ENCODE measurements at regions not wholly inside any gene's neighbourhood (a gene's known extent, or its start where the extent isn't known, plus 50 kb on each side); places are given as distances from the start of the nearest gene placed in this dataset.

DNA sequence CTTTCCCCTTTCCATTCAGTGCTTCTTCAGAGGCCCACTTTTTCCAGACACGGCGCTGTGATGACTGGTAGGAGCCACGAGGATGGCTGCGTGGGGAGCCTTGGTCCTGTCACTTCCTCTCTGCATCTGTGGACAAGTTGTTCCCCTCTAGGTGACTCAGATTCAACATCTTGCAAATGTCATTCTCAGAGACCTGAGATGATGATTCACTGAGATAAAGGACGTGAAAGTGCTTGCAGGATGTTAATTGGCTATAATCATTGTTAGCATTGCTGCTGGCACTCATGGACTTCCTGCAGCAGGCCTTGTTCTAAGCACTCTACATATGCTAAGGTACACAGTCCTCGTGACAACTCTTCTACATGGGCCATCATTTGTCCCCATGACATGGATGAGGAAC, 489.8 kb upstream of the ZMIZ1 start:
- ChIA-PET POLR2A (no interaction called here), CTCF (no interaction called here)
- no peak for DNase-seq (ENCODE audit: extremely low spot score)
- no peak for TF ChIP-seq FOXA1 (IDR thresholded peaks at IDR 0.05)

DNA sequence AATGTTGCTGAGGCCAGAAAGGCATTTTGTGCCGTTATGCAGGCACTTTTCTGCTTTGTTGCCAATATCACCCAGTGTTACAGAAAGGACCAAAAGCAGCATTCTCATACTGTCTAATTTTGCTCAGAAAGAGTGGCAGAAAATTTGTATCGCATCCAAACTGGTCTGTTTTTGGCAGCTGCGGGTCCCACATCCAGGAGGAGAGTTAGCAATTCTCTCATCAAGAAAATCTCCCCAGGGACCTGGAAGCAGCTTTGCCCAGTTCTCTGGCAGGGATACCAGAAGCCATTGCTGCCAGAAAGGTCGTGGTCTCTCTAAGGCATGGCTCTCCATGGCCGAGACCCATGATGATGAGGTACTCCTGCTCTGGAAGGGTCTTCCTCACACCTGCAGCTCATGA, 489.2 kb upstream of the ZMIZ1 start:
- ChIA-PET CTCF (no interaction called here), POLR2A (no interaction called here)
- no peak for DNase-seq (ENCODE audit: extremely low spot score)
- no peak for TF ChIP-seq SP1 (IDR thresholded peaks at IDR 0.05)
- TF ChIP-seq HDGF (IDR thresholded peaks at IDR 0.05; ENCODE audit: borderline replicate concordance) = no peak
- no peak for TF ChIP-seq ELF4 (IDR thresholded peaks at IDR 0.05)
- no peak for TF ChIP-seq LEF1 (IDR thresholded peaks at IDR 0.05; ENCODE audit: borderline replicate concordance)
- TF ChIP-seq L3MBTL2 (conservative IDR thresholded peaks at IDR 0.05) = no peak
- TF ChIP-seq ZNF384 (IDR thresholded peaks at IDR 0.05) = no peak
- TF ChIP-seq NFRKB (IDR thresholded peaks at IDR 0.05) = no peak
- TF ChIP-seq CTBP1 (IDR thresholded peaks at IDR 0.05; ENCODE audit: borderline replicate concordance) = no peak

- TF ChIP-seq ARNT (IDR thresholded peaks at IDR 0.05) (no peak), LEF1 (IDR thresholded peaks at IDR 0.05; ENCODE audit: borderline replicate concordance) (no peak), SUZ12 (IDR thresholded peaks at IDR 0.05) (no peak), NFRKB (IDR thresholded peaks at IDR 0.05) (no peak), ELF4 (IDR thresholded peaks at IDR 0.05) (no peak), PKNOX1 (IDR thresholded peaks at IDR 0.05) (no peak), FOXM1 (IDR thresholded peaks at IDR 0.05; ENCODE audit: borderline replicate concordance) (no peak), FOXA1 (IDR thresholded peaks at IDR 0.05) (no peak), ZNF384 (IDR thresholded peaks at IDR 0.05) (no peak), TARDBP (IDR thresholded peaks at IDR 0.05) (no peak), SP1 (IDR thresholded peaks at IDR 0.05) (no peak)
- CTCF ChIA-PET = no interaction called here
- POLR2A ChIA-PET = no interaction called here
- no peak for DNase-seq (ENCODE audit: extremely low spot score)
These were observed 488.8 kb upstream of the ZMIZ1 start for GRCh38 chr10:78579995-78580394.

GRCh38 chr10:78581133-78581694, 487.6 kb upstream of the ZMIZ1 start:
- TF ChIP-seq LEF1 (IDR thresholded peaks at IDR 0.05; ENCODE audit: borderline replicate concordance) (no peak), TARDBP (IDR thresholded peaks at IDR 0.05) (no peak), ZNF384 (IDR thresholded peaks at IDR 0.05) (no peak), ARNT (IDR thresholded peaks at IDR 0.05) (no peak), FOXM1 (IDR thresholded peaks at IDR 0.05; ENCODE audit: borderline replicate concordance) (no peak), NFRKB (IDR thresholded peaks at IDR 0.05) (no peak), HDGF (IDR thresholded peaks at IDR 0.05; ENCODE audit: borderline replicate concordance) (no peak), SUZ12 (IDR thresholded peaks at IDR 0.05) (no peak), SP1 (IDR thresholded peaks at IDR 0.05) (no peak), ELF4 (IDR thresholded peaks at IDR 0.05) (no peak), FOXA1 (IDR thresholded peaks at IDR 0.05) (no peak), CTBP1 (IDR thresholded peaks at IDR 0.05; ENCODE audit: borderline replicate concordance) (no peak), BHLHE40 (IDR thresholded peaks at IDR 0.05; ENCODE audit: borderline replicate concordance) (no peak)
- no peak for DNase-seq (ENCODE audit: extremely low spot score)
- ChIA-PET CTCF (no interaction called here), POLR2A (no interaction called here)

DNA sequence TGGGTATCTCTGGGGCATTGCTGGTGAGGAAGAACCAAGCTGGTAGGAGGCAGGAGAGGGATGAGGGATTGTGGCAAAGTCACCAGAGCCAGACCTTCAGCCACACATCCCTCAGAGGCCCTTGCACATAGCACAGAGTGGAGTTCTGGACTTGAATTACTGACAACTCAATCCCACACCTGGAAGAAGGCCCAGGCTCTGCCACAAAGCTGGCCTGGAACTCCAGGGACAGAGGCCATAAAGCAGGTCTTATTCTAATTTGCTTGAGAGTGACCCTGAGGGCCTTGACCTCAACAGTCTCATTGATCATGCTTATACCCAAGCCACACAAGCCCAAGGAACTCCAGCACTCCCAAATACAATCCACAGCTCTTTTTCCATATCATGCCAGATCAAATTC, 486.2 kb upstream of the ZMIZ1 start:
- ChIA-PET POLR2A (no interaction called here), CTCF (no interaction called here)
- TF ChIP-seq CTBP1 (IDR thresholded peaks at IDR 0.05; ENCODE audit: borderline replicate concordance) = no peak
- TF ChIP-seq NFRKB (IDR thresholded peaks at IDR 0.05) = no peak
- TF ChIP-seq FOXK2 (IDR thresholded peaks at IDR 0.05) = no peak
- DNase-seq (ENCODE audit: extremely low spot score) = no peak

DNA sequence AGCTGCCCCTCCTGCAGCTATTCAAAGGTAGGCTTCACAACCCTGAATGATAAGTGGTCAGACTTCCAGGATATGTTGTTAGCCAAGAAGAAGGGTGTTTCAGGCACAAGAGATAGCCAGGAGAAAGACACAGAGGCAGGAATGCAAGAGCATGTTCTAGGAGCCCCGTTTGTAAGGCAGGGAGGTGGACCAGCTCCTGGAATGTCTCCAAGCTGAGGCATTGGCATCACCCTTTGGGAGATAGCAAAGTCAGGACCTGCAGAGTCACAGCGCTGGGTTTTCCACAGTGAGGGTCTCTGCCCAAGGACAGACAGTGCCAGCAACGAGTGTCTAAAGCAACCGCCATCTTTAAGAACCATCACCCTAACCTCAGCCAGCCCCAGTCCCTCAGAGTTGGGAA, 484.5 kb upstream of the ZMIZ1 start:
- CTCF ChIA-PET = no interaction called here
- no peak for TF ChIP-seq FOXM1 (IDR thresholded peaks at IDR 0.05; ENCODE audit: borderline replicate concordance)
- no peak for TF ChIP-seq ELF4 (IDR thresholded peaks at IDR 0.05)
- no peak for TF ChIP-seq L3MBTL2 (conservative IDR thresholded peaks at IDR 0.05)
- no peak for TF ChIP-seq NFRKB (IDR thresholded peaks at IDR 0.05)
- no peak for TF ChIP-seq TARDBP (IDR thresholded peaks at IDR 0.05)
- TF ChIP-seq ARNT (IDR thresholded peaks at IDR 0.05) = no peak
- TF ChIP-seq HDGF (IDR thresholded peaks at IDR 0.05; ENCODE audit: borderline replicate concordance) = no peak
- no peak for TF ChIP-seq LEF1 (IDR thresholded peaks at IDR 0.05; ENCODE audit: borderline replicate concordance)
- no peak for TF ChIP-seq SP1 (IDR thresholded peaks at IDR 0.05)
- no peak for TF ChIP-seq PKNOX1 (IDR thresholded peaks at IDR 0.05)
- no peak for TF ChIP-seq FOXA1 (IDR thresholded peaks at IDR 0.05)
- TF ChIP-seq SUZ12 (IDR thresholded peaks at IDR 0.05) = no peak
- TF ChIP-seq CTBP1 (IDR thresholded peaks at IDR 0.05; ENCODE audit: borderline replicate concordance) = no peak
- no peak for TF ChIP-seq FOXK2 (IDR thresholded peaks at IDR 0.05)

GRCh38 chr10:78584681-78585080, 484.1 kb upstream of the ZMIZ1 start:
- CTCF ChIA-PET = no interaction called here
- TF ChIP-seq HDGF (IDR thresholded peaks at IDR 0.05; ENCODE audit: borderline replicate concordance) (no peak), LEF1 (IDR thresholded peaks at IDR 0.05; ENCODE audit: borderline replicate concordance) (no peak), ARNT (IDR thresholded peaks at IDR 0.05) (no peak), CTBP1 (IDR thresholded peaks at IDR 0.05; ENCODE audit: borderline replicate concordance) (no peak)
- no peak for DNase-seq (ENCODE audit: extremely low spot score)
- POLR2A ChIA-PET = no interaction called here

More for the DNA sequence above, 484.5 kb upstream of the ZMIZ1 start:
- POLR2A ChIA-PET = no interaction called here
- DNase-seq (ENCODE audit: extremely low spot score) = no peak

DNA sequence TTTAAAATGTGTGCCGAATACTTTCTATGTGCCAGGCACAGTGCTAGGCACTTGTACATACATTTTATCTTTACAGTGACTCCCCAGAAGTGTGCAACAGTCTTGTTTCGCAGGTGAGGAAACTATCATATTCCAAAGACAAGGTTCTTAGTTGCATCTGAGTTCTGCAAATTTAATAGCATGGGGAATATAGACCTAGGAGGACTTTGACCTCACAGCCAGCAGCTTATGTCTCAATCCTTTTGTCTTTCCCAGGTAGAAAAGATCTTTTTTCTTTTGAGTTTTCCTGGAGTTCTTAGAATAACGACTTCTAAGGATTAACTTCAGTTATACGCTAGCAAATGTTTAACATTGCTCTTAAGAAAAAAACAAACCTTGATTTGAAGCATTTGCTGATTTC, 482.8 kb upstream of the ZMIZ1 start:
- TF ChIP-seq L3MBTL2 (conservative IDR thresholded peaks at IDR 0.05) (no peak), BHLHE40 (IDR thresholded peaks at IDR 0.05; ENCODE audit: borderline replicate concordance) (no peak), SUZ12 (IDR thresholded peaks at IDR 0.05) (no peak), LEF1 (IDR thresholded peaks at IDR 0.05; ENCODE audit: borderline replicate concordance) (no peak)
- POLR2A ChIA-PET = no interaction called here
- no peak for DNase-seq (ENCODE audit: extremely low spot score)
- CTCF ChIA-PET = no interaction called here

All from HEK293T (cell line).